LNCaP clone FGC (cell line): ENCODE measurements at regions not wholly inside any gene's neighbourhood (a gene's known extent, or its start where the extent isn't known, plus 50 kb on each side); places are given as distances from the start of the nearest gene placed in this dataset.

Experiments used
- DNase-seq: peaks from one replicate; pipeline ENCODE4 v3.0.0-alpha.2; 2011; ENCODE audit warnings: low read depth
- H3K4me3 ChIP-seq: 2 replicates; pipeline ENCODE4 v1.5.1; 2011; ENCODE audit warnings: mild to moderate bottlenecking, low read depth, low read length, control low read depth
- TF ChIP-seq, protein P1 (sequence below): IDR thresholded peaks from 2 replicates; pipeline ENCODE4 v1.5.1; 2012; ENCODE audit warnings: mild to moderate bottlenecking; ENCODE audit not compliant: control insufficient read depth, insufficient read depth; ENCODE audit errors: extremely low read depth

DNA sequence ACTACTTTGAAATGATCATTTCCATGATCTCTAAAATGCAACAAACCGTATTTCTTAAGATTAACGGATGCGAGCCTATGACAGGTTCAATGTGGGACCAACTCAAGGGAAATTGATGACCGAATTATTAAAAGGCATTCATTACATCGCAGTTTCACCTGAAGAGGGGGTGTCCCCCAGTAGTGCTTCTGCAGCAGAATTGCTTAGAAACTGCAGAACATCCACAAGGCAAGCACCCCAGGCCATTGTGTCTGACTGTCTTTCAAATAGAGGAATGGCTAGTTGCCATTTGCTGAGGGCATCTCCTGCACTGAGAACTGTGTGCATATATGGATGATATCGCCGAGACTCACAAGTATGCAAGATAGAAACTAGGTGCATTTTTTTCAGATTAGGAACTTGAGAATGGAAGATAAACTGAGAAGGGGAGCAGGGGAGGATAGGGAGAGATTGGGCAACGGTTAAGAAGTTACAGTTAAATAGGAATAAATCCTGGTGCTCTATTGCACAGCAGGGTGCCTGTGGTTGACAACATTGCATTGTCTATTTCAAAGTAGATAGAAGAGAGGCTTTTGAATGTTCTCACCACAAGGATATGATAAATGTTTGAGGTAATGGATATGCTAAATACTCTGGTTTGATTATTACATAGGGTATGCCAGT is 234.3 kb upstream of the PLEKHG7 start:
- TF ChIP-seq, protein P1, sequence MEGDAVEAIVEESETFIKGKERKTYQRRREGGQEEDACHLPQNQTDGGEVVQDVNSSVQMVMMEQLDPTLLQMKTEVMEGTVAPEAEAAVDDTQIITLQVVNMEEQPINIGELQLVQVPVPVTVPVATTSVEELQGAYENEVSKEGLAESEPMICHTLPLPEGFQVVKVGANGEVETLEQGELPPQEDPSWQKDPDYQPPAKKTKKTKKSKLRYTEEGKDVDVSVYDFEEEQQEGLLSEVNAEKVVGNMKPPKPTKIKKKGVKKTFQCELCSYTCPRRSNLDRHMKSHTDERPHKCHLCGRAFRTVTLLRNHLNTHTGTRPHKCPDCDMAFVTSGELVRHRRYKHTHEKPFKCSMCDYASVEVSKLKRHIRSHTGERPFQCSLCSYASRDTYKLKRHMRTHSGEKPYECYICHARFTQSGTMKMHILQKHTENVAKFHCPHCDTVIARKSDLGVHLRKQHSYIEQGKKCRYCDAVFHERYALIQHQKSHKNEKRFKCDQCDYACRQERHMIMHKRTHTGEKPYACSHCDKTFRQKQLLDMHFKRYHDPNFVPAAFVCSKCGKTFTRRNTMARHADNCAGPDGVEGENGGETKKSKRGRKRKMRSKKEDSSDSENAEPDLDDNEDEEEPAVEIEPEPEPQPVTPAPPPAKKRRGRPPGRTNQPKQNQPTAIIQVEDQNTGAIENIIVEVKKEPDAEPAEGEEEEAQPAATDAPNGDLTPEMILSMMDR: no peak
- H3K4me3 ChIP-seq: no peak overlapping the region
- no peak for DNase-seq

DNA sequence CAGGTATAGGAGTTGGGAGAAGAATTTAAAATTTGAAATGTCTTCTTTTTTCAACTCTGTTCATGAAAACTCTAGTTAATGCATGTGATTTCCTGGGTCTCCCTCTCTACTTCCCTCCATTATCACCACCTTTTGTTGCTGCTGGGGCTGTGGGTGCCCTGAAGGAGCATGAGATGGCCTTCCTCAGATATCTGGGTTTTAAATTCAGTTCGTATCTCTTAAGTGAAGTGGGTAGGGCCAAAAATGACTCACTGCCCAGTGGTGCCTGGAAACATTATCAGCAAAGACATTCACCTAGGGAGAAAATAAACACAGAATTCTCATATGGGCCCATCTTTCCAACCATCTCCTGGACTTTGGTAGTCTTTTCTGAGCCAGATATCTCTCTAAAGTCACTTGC is 234.9 kb upstream of the PLEKHG7 start:
- no peak overlapping the region for H3K4me3 ChIP-seq
- no peak for DNase-seq
- TF ChIP-seq, protein P1: no peak

DNA sequence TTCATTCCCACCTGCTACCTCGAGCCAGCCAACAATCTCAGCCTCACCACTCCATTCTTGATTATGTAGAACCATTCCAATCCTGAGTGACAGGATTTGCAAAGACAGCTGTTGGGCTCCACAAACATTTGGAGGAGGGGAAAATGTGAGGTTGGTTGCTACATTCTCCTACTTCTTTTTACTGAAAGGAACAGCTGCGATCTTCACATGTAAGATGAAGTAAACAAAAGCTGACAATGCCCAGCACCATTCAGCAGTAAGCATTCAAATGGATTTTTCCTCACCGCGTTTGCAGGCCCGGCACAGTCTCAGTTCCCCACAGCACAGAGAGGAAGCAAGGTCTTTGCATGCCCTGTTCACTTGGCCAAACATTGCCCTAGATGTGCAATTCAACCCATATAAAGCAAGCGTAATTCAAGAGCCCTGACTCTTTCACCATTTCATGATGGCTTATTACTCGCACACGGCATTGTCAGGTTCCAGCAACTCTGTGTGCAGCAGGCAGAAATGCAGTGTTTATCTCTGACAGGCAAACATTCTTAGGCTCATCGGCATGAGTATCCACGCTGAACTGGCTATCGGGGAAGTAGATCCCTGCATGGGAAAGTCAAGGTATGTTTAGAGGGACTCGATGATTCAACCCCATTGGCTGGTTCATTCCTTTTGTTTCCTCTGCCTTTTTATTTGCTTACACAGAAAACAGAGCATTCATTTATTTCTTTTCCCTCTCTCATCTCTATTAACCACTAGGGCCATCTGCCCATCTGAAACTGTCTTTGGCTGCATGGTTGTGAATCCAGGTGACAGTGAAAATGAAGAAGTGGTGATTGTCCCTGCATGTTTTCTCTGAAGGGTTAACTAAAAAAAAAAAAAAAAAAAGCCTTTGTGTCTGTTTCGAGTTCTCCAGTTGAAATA is 236.1 kb upstream of the PLEKHG7 start:
- DNase-seq: no peak
- TF ChIP-seq, protein P1: no peak
- H3K4me3 ChIP-seq: no peak overlapping the region

DNA sequence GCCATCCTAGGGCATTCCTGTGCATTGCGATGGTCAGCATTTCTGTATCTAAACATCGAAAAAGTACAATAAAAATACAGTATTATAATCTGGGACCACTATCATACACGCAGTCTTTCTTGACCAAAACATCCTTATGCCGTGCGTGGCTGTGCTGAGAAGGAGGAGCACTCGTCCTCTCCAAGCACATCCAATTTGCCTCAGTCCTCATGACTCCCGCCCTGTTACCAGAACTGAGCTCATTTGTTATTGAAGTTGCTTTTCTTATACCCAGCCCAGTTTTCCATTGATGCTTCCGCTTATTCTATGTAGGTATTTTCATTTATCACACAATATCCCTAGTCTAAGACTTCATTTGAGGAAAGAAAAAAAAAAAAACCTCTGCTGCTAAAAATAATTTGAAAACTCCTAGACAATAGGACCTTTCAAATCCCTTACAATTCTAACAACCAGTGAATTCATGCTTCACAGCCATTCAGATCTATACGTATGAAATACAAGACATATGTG is 236.9 kb upstream of the PLEKHG7 start:
- TF ChIP-seq, protein P1: no peak
- H3K4me3 ChIP-seq: no peak overlapping the region
- no peak for DNase-seq

DNA sequence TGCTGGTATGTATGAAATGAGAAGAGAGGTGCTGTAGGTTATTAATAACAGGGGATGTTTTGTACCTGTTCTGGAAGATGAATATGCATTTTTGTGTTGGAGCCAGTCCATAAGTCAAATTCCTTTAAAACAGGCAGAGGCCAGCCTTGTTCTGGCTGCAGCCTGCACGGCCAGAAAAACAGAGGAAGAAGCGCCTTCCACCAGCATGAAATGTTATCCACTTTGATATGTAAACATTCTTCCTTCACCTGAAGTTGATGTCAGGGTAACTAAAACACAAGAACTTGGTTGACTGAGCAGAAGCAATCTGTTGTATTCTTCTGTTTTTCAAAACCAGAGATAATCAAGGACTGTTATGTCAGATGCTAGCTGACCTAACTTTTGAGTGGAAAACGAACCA is 237.9 kb upstream of the PLEKHG7 start:
- no peak overlapping the region for H3K4me3 ChIP-seq
- no peak for DNase-seq
- TF ChIP-seq, protein P1: no peak

DNA sequence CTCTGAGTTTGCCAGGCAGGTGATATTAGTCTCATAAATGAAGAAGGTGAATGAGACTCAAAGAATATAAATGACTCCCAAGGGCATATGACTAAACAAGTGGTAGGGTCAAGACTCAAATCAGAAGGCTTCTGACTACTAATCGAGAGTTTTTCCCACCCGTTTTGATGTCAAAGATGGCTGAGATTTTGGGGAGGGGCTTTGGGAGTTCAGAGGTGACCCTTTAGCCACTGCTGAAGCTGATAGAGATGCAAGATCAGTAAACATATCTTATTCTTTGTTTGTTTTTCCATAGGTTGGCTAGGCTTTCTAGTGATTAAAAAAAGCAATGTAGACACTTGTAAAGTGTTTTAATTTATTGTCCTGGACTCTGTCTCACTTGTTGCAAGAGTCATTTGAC is 239.6 kb upstream of the PLEKHG7 start:
- TF ChIP-seq, protein P1: no peak
- DNase-seq: no peak
- no peak overlapping the region for H3K4me3 ChIP-seq
